Kidney tubule cell (primary cell): ENCODE measurements at regions not wholly inside any gene's neighbourhood (a gene's known extent, or its start where the extent isn't known, plus 50 kb on each side); places are given as distances from the start of the nearest gene placed in this dataset.
A peak's percentile ranks its signal among the peaks of the same experiment; 100 is the strongest.
"Not testable (repeated sequence)": the region's sequence is repeated elsewhere in the genome, so short reads cannot be mapped to it uniquely, and the experiment has no call there.

Experiments used
- DNase-seq: peaks from one replicate; pipeline ENCODE4 v3.0.0-alpha.2; 2018; ENCODE audit warnings: low spot score

GRCh38 chr5:91487420-91487819, 104.3 kb upstream of the ARRDC3 start:
- DNase-seq = no peak

- peak; percentile 67 for DNase-seq
Measured at GRCh38 chr5:91486638-91487037, 103.5 kb upstream of the ARRDC3 start.

- DNase-seq = no peak
Measured at GRCh38 chr5:91484662-91485061, 101.5 kb upstream of the ARRDC3 start.

- DNase-seq = not testable (repeated sequence)
Measured at GRCh38 chr5:91479376-91479775, 96.3 kb upstream of the ARRDC3 start.

GRCh38 chr5:91478096-91478495, 95.0 kb upstream of the ARRDC3 start:
- no peak for DNase-seq

GRCh38 chr5:91477408-91477807, 94.3 kb upstream of the ARRDC3 start:
- no peak for DNase-seq

GRCh38 chr5:91474201-91474600, 91.1 kb upstream of the ARRDC3 start:
- no peak for DNase-seq

GRCh38 chr5:91472631-91473030, 89.5 kb upstream of the ARRDC3 start:
- no peak for DNase-seq

GRCh38 chr5:91469517-91470165, 86.5 kb upstream of the ARRDC3 start:
- DNase-seq = peak; percentile 4

- DNase-seq = no peak
Measured at GRCh38 chr5:91468651-91469422, 85.7 kb upstream of the ARRDC3 start.

- no peak for DNase-seq
Measured at GRCh38 chr5:91464886-91465646, 81.9 kb upstream of the ARRDC3 start.

GRCh38 chr5:91457681-91458058, 74.6 kb upstream of the ARRDC3 start:
- DNase-seq = no peak

- no peak for DNase-seq
Measured at GRCh38 chr5:91456928-91457680, 74.0 kb upstream of the ARRDC3 start.

GRCh38 chr5:91449083-91449482, 66.0 kb upstream of the ARRDC3 start:
- no peak for DNase-seq

GRCh38 chr5:91448079-91448478, 65.0 kb upstream of the ARRDC3 start:
- DNase-seq = not testable (repeated sequence)

GRCh38 chr5:91446880-91447279, 63.8 kb upstream of the ARRDC3 start:
- not testable (repeated sequence) for DNase-seq

- DNase-seq = peak; percentile 45
Measured at GRCh38 chr5:91443761-91444467, 60.8 kb upstream of the ARRDC3 start.

- peak; percentile 72 for DNase-seq
Measured at GRCh38 chr5:91443023-91443422, 59.9 kb upstream of the ARRDC3 start.

- no peak for DNase-seq
Measured at GRCh38 chr5:91441082-91441481, 58.0 kb upstream of the ARRDC3 start.

GRCh38 chr5:91438871-91439270, 55.8 kb upstream of the ARRDC3 start:
- DNase-seq = peak; percentile 25

- DNase-seq = no peak
Measured at GRCh38 chr5:91436241-91436640, 53.1 kb upstream of the ARRDC3 start.

- DNase-seq = no peak
Measured at GRCh38 chr5:91434348-91434747, 51.2 kb upstream of the ARRDC3 start.
